ENCODE measurements at regions not wholly inside any gene's neighbourhood (a gene's known extent, or its start where the extent isn't known, plus 50 kb on each side); places are given as distances from the start of the nearest gene placed in this dataset.

GRCh38 chr3:21991061-21991460 lies 240.1 kb upstream of the ZNF385D start:
- H3K9ac ChIP-seq (ENCODE audit: low read length), result no peak overlapping the region
- no peaks in the 10 kb centered on the region for H4K20me1 ChIP-seq (ENCODE audit: insufficient read depth)
- no peak overlapping the region for H3K4me3 ChIP-seq (replicated peaks in 1 of 2; ENCODE audit: low read depth in 1 of 2, low read length in 2 of 2)
- H3K27me3 ChIP-seq (ENCODE audit: insufficient read depth, low read length), result no peaks in the 10 kb centered on the region
- ChIA-PET CTCF (no interaction called here), POLR2A (no interaction called here), RAD21 (ENCODE audit: low non-redundant PET in 1 of 2, low total read pairs in 2 of 2, uncharacterized antibody in 2 of 2, unreplicated experiment in 2 of 2) (no interaction called here)
- H3K27ac ChIP-seq (ENCODE audit: low read depth, low read length), result no peak overlapping the region
- H3K9me2 ChIP-seq (ENCODE audit: insufficient read depth), result no peaks in the 10 kb centered on the region
- no peak for ATAC-seq
- no peaks in the 10 kb centered on the region for H3K4me1 ChIP-seq (ENCODE audit: control insufficient read depth in 1 of 2, insufficient read depth in 2 of 2, low read length in 2 of 2)
- BruUV-seq (replicated peaks), result no TSS peak
- no peaks in the 10 kb centered on the region for H3K36me3 ChIP-seq (ENCODE audit: control insufficient read depth in 1 of 2, insufficient read depth in 2 of 2, low read length in 2 of 2)
- no peaks in the 10 kb centered on the region for H3K79me2 ChIP-seq (ENCODE audit: insufficient read depth, low read length)
- peaks cover 3 to 29% of the 10 kb centered on the region in 2 experiments; a peak in 2 of 4 replicates for H3K9me3 ChIP-seq (ENCODE audit: control insufficient read depth in 1 of 2, insufficient read depth in 1 of 2, low read depth in 1 of 2, low read length in 2 of 2)
- H2AFZ ChIP-seq (ENCODE audit: low read depth, low read length, poor library complexity, severe bottlenecking), result no peak overlapping the region
- TF ChIP-seq EZH2phosphoT487 (IDR thresholded peaks at IDR 0.05; ENCODE audit: borderline replicate concordance) (no peak), SIN3A (IDR thresholded peaks at IDR 0.05; ENCODE audit: low read depth) (no peak), ATF3 (IDR thresholded peaks at IDR 0.05) (no peak), CEBPB (IDR thresholded peaks at IDR 0.05; ENCODE audit: low read depth) (no peak), TCF7L2 (IDR thresholded peaks at IDR 0.05; ENCODE audit: borderline replicate concordance, extremely low read depth, insufficient read depth, insufficient read length) (no peak), SRF (IDR thresholded peaks at IDR 0.05; ENCODE audit: low read depth) (no peak), EZH2 (IDR thresholded peaks at IDR 0.05) (no peak), ELF1 (IDR thresholded peaks at IDR 0.05; ENCODE audit: borderline replicate concordance, low read depth) (no peak), YY1 (IDR thresholded peaks at IDR 0.05; ENCODE audit: extremely low read depth, insufficient replicate concordance, low read depth, low read length) (no peak), POLR2A (IDR thresholded peaks at IDR 0.05; ENCODE audit: borderline replicate concordance, extremely low read depth, insufficient read depth, insufficient read length) (no peak), ZNF274 (IDR thresholded peaks at IDR 0.05; ENCODE audit: low read depth, low read length) (no peak), SP1 (IDR thresholded peaks at IDR 0.05; ENCODE audit: low read depth) (no peak), JUND (IDR thresholded peaks at IDR 0.05) (no peak)
- TF ChIP-seq, protein P1, sequence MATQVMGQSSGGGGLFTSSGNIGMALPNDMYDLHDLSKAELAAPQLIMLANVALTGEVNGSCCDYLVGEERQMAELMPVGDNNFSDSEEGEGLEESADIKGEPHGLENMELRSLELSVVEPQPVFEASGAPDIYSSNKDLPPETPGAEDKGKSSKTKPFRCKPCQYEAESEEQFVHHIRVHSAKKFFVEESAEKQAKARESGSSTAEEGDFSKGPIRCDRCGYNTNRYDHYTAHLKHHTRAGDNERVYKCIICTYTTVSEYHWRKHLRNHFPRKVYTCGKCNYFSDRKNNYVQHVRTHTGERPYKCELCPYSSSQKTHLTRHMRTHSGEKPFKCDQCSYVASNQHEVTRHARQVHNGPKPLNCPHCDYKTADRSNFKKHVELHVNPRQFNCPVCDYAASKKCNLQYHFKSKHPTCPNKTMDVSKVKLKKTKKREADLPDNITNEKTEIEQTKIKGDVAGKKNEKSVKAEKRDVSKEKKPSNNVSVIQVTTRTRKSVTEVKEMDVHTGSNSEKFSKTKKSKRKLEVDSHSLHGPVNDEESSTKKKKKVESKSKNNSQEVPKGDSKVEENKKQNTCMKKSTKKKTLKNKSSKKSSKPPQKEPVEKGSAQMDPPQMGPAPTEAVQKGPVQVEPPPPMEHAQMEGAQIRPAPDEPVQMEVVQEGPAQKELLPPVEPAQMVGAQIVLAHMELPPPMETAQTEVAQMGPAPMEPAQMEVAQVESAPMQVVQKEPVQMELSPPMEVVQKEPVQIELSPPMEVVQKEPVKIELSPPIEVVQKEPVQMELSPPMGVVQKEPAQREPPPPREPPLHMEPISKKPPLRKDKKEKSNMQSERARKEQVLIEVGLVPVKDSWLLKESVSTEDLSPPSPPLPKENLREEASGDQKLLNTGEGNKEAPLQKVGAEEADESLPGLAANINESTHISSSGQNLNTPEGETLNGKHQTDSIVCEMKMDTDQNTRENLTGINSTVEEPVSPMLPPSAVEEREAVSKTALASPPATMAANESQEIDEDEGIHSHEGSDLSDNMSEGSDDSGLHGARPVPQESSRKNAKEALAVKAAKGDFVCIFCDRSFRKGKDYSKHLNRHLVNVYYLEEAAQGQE (IDR thresholded peaks at IDR 0.05; ENCODE audit: low read depth), result no peak
- TF ChIP-seq, protein P2, sequence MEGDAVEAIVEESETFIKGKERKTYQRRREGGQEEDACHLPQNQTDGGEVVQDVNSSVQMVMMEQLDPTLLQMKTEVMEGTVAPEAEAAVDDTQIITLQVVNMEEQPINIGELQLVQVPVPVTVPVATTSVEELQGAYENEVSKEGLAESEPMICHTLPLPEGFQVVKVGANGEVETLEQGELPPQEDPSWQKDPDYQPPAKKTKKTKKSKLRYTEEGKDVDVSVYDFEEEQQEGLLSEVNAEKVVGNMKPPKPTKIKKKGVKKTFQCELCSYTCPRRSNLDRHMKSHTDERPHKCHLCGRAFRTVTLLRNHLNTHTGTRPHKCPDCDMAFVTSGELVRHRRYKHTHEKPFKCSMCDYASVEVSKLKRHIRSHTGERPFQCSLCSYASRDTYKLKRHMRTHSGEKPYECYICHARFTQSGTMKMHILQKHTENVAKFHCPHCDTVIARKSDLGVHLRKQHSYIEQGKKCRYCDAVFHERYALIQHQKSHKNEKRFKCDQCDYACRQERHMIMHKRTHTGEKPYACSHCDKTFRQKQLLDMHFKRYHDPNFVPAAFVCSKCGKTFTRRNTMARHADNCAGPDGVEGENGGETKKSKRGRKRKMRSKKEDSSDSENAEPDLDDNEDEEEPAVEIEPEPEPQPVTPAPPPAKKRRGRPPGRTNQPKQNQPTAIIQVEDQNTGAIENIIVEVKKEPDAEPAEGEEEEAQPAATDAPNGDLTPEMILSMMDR (IDR thresholded peaks at IDR 0.05 in 2 of 3, conservative IDR thresholded peaks at IDR 0.05 in 1 of 3; ENCODE audit: borderline replicate concordance in 1 of 3, insufficient read depth in 1 of 3, low read depth in 2 of 3, low read length in 2 of 3), result no peak
- intact Hi-C loops (cut with micrococcal nuclease), result no loop called here
- no peak overlapping the region for H3K4me2 ChIP-seq (ENCODE audit: low read length)
- no peak for DNase-seq (ENCODE audit: low read depth, low spot score)
